ENCODE measurements at regions not wholly inside any gene's neighbourhood (a gene's known extent, or its start where the extent isn't known, plus 50 kb on each side); places are given as distances from the start of the nearest gene placed in this dataset.

DNA sequence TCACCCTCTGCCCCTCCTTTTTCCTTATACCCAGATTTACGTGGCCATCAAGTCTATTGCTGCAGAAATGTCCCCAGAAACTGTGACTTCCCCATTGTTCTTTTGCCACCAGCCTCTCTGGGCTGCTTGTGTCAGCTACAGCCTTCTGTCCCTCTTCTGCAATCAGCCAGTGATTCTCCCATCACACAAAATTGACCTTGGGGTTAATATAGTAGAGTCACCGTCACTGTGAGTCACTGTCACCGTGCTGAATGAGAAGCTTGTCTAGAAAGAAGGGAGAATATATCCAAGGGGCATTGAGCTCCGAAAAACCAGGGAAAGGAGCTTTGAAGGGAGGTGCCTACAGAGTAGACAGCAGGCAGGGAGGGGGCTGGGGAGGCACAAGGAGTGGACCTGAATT, 290.5 kb downstream of the HAPSTR1 start:
- TF ChIP-seq, protein P1, sequence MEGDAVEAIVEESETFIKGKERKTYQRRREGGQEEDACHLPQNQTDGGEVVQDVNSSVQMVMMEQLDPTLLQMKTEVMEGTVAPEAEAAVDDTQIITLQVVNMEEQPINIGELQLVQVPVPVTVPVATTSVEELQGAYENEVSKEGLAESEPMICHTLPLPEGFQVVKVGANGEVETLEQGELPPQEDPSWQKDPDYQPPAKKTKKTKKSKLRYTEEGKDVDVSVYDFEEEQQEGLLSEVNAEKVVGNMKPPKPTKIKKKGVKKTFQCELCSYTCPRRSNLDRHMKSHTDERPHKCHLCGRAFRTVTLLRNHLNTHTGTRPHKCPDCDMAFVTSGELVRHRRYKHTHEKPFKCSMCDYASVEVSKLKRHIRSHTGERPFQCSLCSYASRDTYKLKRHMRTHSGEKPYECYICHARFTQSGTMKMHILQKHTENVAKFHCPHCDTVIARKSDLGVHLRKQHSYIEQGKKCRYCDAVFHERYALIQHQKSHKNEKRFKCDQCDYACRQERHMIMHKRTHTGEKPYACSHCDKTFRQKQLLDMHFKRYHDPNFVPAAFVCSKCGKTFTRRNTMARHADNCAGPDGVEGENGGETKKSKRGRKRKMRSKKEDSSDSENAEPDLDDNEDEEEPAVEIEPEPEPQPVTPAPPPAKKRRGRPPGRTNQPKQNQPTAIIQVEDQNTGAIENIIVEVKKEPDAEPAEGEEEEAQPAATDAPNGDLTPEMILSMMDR (conservative IDR thresholded peaks at IDR 0.05; ENCODE audit: low read depth, low read length) = no peak
- H3K4me3 ChIP-seq (ENCODE audit: low read depth, low read length) = no peak overlapping the region
- no peak for DNase-seq (ENCODE audit: low read depth)

DNA sequence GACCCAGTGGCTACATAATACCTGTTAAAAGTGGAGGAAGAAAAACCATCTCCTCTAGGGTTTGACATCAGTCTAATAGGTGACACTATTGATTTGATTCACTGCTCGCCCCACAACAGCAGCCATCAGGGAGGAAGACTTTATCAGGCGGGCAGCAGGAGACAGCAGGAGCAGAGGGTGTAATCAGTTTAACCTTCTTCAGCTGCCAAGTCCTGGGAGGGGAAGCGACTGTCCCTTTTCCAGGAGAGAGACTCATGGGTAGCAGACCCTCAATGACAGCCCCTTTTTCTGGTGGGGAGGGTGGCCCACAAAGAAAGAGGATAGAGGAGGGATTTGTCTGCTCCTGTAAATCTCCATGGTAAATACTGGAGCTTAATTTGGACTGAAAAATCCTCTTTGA, 291.8 kb downstream of the HAPSTR1 start:
- TF ChIP-seq, protein P1 (conservative IDR thresholded peaks at IDR 0.05; ENCODE audit: low read depth, low read length) = no peak
- H3K4me3 ChIP-seq (ENCODE audit: low read depth, low read length) = no peak overlapping the region
- no peak for DNase-seq (ENCODE audit: low read depth)

DNA sequence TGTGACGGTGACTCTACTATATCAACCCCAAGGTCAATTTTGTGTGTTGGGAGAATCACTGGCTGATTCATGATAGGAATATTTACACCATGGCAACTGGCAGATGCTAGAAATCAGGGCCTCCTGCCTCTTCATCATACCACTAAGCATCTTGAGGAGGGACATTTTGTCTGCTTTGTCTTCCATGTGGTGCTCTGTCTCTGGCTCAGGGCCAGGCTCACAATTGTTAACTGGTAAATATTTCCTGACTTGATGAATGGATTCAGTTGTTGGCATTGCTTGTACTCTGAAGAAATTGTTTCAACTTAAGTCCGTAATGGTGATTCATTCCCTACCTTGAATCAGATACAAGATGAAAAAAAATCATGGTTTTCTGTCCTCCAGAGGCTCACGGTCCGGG, 292.7 kb downstream of the HAPSTR1 start:
- TF ChIP-seq, protein P1 (conservative IDR thresholded peaks at IDR 0.05; ENCODE audit: low read depth, low read length) = no peak
- no peak for DNase-seq (ENCODE audit: low read depth)
- no peak overlapping the region for H3K4me3 ChIP-seq (ENCODE audit: low read depth, low read length)

DNA sequence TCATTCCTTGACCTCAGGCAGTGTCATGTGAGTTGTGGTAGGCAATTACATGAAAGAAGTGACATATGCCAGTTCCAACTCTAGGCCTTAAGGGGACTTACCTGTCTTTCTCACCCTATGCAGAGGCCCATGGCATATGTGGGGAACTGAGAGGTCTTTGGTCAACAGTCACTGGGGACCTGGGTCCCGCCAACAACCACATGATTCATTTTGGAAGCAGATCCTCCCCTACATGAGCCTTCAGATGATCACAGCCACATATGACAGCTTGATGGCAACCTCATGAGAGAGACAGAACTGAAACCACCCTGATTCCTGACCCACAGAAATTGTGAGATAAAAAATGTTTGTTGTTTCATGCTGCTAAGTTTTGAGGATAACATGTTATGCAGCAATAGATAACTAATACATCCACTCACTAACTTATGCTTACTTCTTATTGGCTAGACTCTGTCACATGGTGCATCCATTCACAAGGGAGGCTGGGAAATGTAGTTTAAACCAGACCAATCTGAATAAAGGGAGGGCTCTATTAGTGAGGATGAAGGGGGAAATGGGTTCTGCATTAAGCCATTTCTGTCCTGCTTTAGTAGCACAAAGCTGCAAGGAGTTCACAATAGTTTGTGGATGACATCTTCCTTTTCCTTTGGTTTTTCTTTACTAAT, 298.2 kb downstream of the HAPSTR1 start:
- TF ChIP-seq, protein P1 (conservative IDR thresholded peaks at IDR 0.05; ENCODE audit: low read depth, low read length) = no peak
- H3K4me3 ChIP-seq (ENCODE audit: low read depth, low read length) = no peak overlapping the region
- no peak for DNase-seq (ENCODE audit: low read depth)

DNA sequence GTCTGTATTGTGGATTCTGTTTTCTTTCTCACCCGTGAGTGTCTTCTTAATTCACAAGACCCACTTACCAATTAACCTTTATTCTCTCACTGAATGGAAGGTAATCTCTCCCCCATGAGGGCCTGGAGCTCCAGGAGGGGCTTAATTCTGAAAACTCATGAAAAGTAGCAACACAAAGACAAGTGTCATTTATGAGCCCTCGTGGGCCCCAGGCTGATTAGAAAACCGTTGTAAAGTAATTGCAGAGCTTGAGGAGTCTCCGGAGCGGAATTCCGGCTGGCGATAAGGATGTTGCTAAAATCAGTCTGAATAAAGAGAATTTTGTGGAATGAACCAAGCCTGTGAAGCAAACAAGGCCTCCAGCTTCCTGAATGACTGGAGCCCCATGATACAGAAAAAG, 301.5 kb downstream of the HAPSTR1 start:
- H3K4me3 ChIP-seq (ENCODE audit: low read depth, low read length) = no peak overlapping the region
- no peak for DNase-seq (ENCODE audit: low read depth)
- TF ChIP-seq, protein P1 (conservative IDR thresholded peaks at IDR 0.05; ENCODE audit: low read depth, low read length) = no peak

DNA sequence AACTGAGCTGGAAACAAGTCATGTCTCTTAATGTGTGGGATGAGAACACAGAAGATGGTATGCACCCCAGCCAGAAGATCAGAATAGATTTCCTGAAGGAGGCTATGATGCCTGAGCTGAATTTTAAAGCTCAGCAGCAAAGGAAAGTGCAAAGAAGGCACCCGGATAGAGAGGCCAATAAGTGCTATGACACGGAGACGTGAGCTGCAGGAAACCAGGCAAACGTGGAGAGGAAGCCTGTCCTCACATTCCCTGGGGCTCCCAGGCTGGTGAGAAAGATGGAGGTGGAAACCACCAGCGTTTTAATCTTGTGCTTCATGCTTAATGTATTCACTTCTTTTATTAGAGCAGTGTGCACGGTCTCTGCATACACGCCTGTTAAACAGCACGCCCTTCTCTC, 302.1 kb downstream of the HAPSTR1 start:
- no peak overlapping the region for H3K4me3 ChIP-seq (ENCODE audit: low read depth, low read length)
- no peak for DNase-seq (ENCODE audit: low read depth)
- TF ChIP-seq, protein P1 (conservative IDR thresholded peaks at IDR 0.05; ENCODE audit: low read depth, low read length) = no peak

DNA sequence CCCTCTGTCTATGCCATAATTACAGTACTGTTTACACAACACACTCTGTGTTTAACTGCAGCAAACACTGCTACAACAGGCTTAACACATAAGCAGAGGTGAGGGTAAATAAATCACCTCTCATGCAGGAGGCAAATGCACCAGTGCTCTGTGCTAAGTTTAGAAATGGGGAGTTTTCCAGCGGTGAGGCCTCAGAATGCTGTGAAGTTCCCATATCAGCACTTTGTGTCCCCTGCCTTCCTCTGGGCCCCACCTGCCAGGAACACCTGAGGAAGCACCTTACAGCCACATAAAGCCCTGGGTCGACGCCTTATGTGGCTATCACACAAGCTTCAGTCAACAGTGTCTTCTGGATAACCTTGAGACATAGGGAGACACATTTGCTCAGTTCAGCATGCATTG, 304.5 kb downstream of the HAPSTR1 start:
- no peak overlapping the region for H3K4me3 ChIP-seq (ENCODE audit: low read depth, low read length)
- TF ChIP-seq, protein P1 (conservative IDR thresholded peaks at IDR 0.05; ENCODE audit: low read depth, low read length) = no peak
- DNase-seq (ENCODE audit: low read depth) = no peak
